ENCODE measurements at regions not wholly inside any gene's neighbourhood (a gene's known extent, or its start where the extent isn't known, plus 50 kb on each side); places are given as distances from the start of the nearest gene placed in this dataset.

DNA sequence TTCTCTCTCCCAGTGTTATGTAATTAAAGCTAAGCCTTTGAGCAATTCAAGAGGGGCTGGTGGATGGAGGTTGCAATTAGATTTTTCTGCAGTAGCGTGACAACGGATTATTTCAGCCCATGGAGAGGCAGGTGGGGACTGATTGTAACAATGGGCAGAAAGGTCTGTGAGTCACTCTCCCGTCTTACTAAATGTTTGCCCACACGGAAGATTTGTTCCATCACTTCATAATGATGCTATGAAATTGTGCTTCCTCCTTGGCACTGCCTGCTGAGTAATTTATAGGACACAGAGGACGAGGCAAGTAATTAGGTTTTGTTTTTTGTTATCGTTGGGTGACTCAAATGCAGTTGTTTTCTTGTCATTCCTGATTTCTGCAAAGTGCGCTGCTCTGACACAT is 594.5 kb upstream of the DPP6 start:
- H3K9me3 ChIP-seq (ENCODE audit: control insufficient read depth, insufficient read depth, low read depth, low read length), result no peaks in the 10 kb centered on the region
- H3K4me3 ChIP-seq (ENCODE audit: low read depth in 2 of 2, low read length in 2 of 2), result no peak overlapping the region
- TF ChIP-seq POLR2AphosphoS5 (IDR thresholded peaks at IDR 0.05; ENCODE audit: low read depth, low read length) (no peak), TCF7L2 (IDR thresholded peaks at IDR 0.05; ENCODE audit: low read depth, low read length) (no peak), SIN3A (IDR thresholded peaks at IDR 0.05; ENCODE audit: borderline replicate concordance, insufficient read depth, low read depth, low read length) (no peak)
- TF ChIP-seq, protein P1, sequence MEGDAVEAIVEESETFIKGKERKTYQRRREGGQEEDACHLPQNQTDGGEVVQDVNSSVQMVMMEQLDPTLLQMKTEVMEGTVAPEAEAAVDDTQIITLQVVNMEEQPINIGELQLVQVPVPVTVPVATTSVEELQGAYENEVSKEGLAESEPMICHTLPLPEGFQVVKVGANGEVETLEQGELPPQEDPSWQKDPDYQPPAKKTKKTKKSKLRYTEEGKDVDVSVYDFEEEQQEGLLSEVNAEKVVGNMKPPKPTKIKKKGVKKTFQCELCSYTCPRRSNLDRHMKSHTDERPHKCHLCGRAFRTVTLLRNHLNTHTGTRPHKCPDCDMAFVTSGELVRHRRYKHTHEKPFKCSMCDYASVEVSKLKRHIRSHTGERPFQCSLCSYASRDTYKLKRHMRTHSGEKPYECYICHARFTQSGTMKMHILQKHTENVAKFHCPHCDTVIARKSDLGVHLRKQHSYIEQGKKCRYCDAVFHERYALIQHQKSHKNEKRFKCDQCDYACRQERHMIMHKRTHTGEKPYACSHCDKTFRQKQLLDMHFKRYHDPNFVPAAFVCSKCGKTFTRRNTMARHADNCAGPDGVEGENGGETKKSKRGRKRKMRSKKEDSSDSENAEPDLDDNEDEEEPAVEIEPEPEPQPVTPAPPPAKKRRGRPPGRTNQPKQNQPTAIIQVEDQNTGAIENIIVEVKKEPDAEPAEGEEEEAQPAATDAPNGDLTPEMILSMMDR (IDR thresholded peaks at IDR 0.05), result no peak
- TF ChIP-seq, protein P2, sequence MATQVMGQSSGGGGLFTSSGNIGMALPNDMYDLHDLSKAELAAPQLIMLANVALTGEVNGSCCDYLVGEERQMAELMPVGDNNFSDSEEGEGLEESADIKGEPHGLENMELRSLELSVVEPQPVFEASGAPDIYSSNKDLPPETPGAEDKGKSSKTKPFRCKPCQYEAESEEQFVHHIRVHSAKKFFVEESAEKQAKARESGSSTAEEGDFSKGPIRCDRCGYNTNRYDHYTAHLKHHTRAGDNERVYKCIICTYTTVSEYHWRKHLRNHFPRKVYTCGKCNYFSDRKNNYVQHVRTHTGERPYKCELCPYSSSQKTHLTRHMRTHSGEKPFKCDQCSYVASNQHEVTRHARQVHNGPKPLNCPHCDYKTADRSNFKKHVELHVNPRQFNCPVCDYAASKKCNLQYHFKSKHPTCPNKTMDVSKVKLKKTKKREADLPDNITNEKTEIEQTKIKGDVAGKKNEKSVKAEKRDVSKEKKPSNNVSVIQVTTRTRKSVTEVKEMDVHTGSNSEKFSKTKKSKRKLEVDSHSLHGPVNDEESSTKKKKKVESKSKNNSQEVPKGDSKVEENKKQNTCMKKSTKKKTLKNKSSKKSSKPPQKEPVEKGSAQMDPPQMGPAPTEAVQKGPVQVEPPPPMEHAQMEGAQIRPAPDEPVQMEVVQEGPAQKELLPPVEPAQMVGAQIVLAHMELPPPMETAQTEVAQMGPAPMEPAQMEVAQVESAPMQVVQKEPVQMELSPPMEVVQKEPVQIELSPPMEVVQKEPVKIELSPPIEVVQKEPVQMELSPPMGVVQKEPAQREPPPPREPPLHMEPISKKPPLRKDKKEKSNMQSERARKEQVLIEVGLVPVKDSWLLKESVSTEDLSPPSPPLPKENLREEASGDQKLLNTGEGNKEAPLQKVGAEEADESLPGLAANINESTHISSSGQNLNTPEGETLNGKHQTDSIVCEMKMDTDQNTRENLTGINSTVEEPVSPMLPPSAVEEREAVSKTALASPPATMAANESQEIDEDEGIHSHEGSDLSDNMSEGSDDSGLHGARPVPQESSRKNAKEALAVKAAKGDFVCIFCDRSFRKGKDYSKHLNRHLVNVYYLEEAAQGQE (IDR thresholded peaks at IDR 0.05; ENCODE audit: insufficient read depth in 1 of 2, low read depth in 2 of 2, low read length in 1 of 2), result no peak
- CTCF ChIA-PET, result no interaction called here
- in situ Hi-C loops (cut with HindIII; ENCODE audit: low pct_unique_long_range_greater_than_20kb, low sequenced_read_pairs) (no loop called here), intact Hi-C loops (cut with micrococcal nuclease; ENCODE audit: unreplicated experiment) (no loop called here)
- no peaks in the 10 kb centered on the region for H3K36me3 ChIP-seq (ENCODE audit: control insufficient read depth, insufficient read depth, low read length)
- DNase-seq (ENCODE audit: low read depth, low spot score) (no peak), ATAC-seq (no peak)
- BruUV-seq (replicated peaks), result no TSS peak
- POLR2A ChIA-PET, result no interaction called here
- no peaks in the 10 kb centered on the region; the same call in 1 of the 2 replicates for H3K27me3 ChIP-seq (ENCODE audit: control insufficient read depth, insufficient read depth, low read length)
- H3K27ac ChIP-seq (ENCODE audit: low read length), result no peak overlapping the region
- no peaks in the 10 kb centered on the region for H3K4me1 ChIP-seq (ENCODE audit: control insufficient read depth, insufficient read depth, low read length)

DNA sequence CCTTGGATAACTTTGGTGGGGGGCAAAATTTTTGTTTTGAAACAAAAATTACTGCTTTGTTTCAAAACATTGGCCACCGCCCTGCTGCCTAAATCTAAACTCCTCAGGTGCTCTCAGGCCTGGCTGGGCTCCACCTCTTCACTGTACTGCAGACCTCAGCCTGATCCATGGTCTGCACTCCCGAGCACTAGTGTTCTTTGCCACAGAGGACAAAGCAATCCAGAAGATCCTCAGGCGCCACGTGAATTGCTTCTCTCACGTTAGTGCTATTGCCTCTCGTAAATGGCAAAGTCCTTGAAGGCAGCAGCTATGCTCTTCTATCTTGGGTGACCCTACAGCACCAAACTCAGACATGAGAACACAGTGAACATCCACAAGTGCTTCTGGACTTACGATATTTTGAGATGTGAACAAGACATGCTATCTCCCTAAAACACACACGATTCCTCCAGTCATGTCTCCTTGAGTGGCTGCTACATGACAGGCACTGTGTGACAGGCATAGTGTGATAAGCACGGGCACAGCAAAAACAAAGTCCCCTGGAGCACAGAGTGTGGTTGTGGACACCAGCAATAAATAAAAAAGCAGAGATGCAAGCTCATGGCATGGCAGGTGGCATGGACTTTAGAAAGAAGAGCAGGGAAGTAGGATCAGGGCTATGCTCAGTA is 582.1 kb upstream of the DPP6 start:
- TF ChIP-seq, protein P1 (IDR thresholded peaks at IDR 0.05), result no peak
- TF ChIP-seq SIN3A (IDR thresholded peaks at IDR 0.05; ENCODE audit: borderline replicate concordance, insufficient read depth, low read depth, low read length) (no peak), POLR2AphosphoS5 (IDR thresholded peaks at IDR 0.05; ENCODE audit: low read depth, low read length) (no peak), TCF7L2 (IDR thresholded peaks at IDR 0.05; ENCODE audit: low read depth, low read length) (no peak)
- TF ChIP-seq, protein P2 (IDR thresholded peaks at IDR 0.05; ENCODE audit: insufficient read depth in 1 of 2, low read depth in 2 of 2, low read length in 1 of 2), result no peak
- H3K27ac ChIP-seq (ENCODE audit: low read length), result no peak overlapping the region
- ATAC-seq (no peak), DNase-seq (ENCODE audit: low read depth, low spot score) (no peak)
- ChIA-PET CTCF (no interaction called here), POLR2A (no interaction called here)
- no peaks in the 10 kb centered on the region for H3K4me1 ChIP-seq (ENCODE audit: control insufficient read depth, insufficient read depth, low read length)
- H3K9me3 ChIP-seq (ENCODE audit: control insufficient read depth, insufficient read depth, low read depth, low read length), result no peaks in the 10 kb centered on the region
- no peaks in the 10 kb centered on the region for H3K36me3 ChIP-seq (ENCODE audit: control insufficient read depth, insufficient read depth, low read length)
- no peak overlapping the region for H3K4me3 ChIP-seq (ENCODE audit: low read depth in 2 of 2, low read length in 2 of 2)
- in situ Hi-C loops (cut with HindIII; ENCODE audit: low pct_unique_long_range_greater_than_20kb, low sequenced_read_pairs) (no loop called here), intact Hi-C loops (cut with micrococcal nuclease; ENCODE audit: unreplicated experiment) (no loop called here)
- no TSS peak for BruUV-seq (replicated peaks)
- no peaks in the 10 kb centered on the region for H3K27me3 ChIP-seq (ENCODE audit: control insufficient read depth, insufficient read depth, low read length)
